ENCODE measurements at regions not wholly inside any gene's neighbourhood (a gene's known extent, or its start where the extent isn't known, plus 50 kb on each side); places are given as distances from the start of the nearest gene placed in this dataset.
"Not testable (repeated sequence)": the region's sequence is repeated elsewhere in the genome, so short reads cannot be mapped to it uniquely, and the experiment has no call there.

DNA sequence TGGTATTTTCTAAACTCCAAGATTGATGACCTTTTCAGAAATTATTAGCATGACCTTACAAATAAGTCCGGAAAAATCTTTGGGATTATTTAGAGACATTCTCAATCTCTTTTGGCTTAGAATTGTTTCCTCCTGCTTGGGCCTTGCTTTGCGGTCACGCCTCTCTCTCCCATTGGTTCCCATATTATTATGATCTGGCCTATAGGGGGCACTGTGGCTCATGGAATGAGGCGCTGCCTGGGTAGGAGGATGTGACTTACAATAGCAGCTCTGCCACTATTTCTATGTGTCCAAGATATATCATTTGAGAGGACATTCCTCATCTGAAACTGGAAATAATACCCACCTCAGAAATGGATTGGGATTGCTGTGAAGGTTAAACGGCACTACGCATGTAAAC lies 464.9 kb downstream of the MFSD1 start:
- H3K9me3 Mint-ChIP-seq: no peaks in the 10 kb centered on the region
- no peaks in the 10 kb centered on the region for H3K27me3 Mint-ChIP-seq (ENCODE audit: low read depth)
- H3K27ac Mint-ChIP-seq: no peak overlapping the region
- H3K4me1 Mint-ChIP-seq (ENCODE audit: low read depth): no peaks in the 10 kb centered on the region
- no peak overlapping the region for H3K4me3 Mint-ChIP-seq
- no peaks in the 10 kb centered on the region for H3K36me3 Mint-ChIP-seq (ENCODE audit: low read depth)

DNA sequence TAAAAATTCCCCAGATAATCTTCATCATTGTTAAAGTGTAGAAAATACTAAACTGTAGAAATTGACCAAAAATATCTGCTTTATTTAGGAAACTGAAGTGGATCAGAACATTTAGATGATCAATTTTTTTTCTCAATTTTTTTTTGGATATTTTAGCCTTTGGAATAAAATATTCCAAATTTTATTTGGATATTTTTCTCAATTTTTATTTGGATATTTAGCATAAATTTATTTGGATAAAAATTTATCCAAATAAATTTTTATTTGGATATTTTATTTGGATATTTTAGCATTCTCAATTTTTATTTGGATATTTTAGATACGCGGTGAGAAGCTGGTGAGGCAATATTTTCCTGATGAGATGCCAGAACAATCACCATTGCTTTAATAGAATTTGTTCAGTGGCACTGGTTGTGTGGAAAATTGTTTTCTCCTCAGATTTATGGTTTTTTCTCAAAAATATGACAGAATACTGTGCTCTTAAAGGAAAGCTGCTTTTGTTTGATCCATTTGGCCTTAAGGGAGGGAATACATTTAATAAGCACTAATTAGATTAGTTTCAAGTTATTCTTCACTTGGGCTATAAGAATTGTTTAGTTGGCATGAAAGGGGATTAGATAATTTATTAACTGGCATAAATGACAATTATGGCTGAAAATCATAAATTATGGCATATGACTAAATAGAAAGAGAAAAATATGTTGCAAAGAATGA lies 470.1 kb downstream of the MFSD1 start:
- H3K36me3 Mint-ChIP-seq (ENCODE audit: low read depth): no peaks in the 10 kb centered on the region
- no peaks in the 10 kb centered on the region for H3K27me3 Mint-ChIP-seq (ENCODE audit: low read depth)
- no peaks in the 10 kb centered on the region for H3K9me3 Mint-ChIP-seq
- no peak overlapping the region for H3K27ac Mint-ChIP-seq
- H3K4me3 Mint-ChIP-seq: no peak overlapping the region
- H3K4me1 Mint-ChIP-seq (ENCODE audit: low read depth): no peaks in the 10 kb centered on the region

DNA sequence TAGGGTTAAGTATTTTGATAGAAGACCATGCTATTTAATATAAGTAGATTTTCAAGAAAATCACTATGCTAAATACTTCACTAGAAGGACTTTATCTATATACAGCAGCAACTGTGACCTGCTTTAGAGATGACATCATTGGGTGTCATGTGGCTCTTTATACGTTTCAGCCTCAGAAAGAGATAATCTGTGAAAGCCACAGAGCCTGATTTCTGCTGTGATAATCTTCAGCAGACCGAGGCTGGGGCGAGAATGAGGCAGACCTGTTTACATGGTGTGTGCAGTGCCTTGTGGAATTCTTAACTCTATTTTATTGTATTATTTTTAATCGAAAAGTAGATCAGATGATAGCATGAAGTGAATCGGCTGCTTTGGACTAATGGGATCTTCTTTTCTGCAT lies 471.2 kb downstream of the MFSD1 start:
- no peaks in the 10 kb centered on the region for H3K9me3 Mint-ChIP-seq
- H3K4me1 Mint-ChIP-seq (ENCODE audit: low read depth): no peaks in the 10 kb centered on the region
- no peak overlapping the region for H3K4me3 Mint-ChIP-seq
- no peak overlapping the region for H3K27ac Mint-ChIP-seq
- no peaks in the 10 kb centered on the region for H3K27me3 Mint-ChIP-seq (ENCODE audit: low read depth)
- H3K36me3 Mint-ChIP-seq (ENCODE audit: low read depth): no peaks in the 10 kb centered on the region

- H3K9me3 Mint-ChIP-seq: no peaks in the 10 kb centered on the region
- H3K27me3 Mint-ChIP-seq (ENCODE audit: low read depth): no peaks in the 10 kb centered on the region
- H3K4me3 Mint-ChIP-seq: no peak overlapping the region
- no peaks in the 10 kb centered on the region for H3K36me3 Mint-ChIP-seq (ENCODE audit: low read depth)
- H3K4me1 Mint-ChIP-seq (ENCODE audit: low read depth): no peaks in the 10 kb centered on the region
- H3K27ac Mint-ChIP-seq: no peak overlapping the region
Observed at GRCh38 chr3:159273608-159274007, 471.8 kb downstream of the MFSD1 start.

GRCh38 chr3:159275741-159276140 lies 473.9 kb downstream of the MFSD1 start:
- Mint-ChIP-seq H3K4me3 (no peak overlapping the region), H3K36me3 (ENCODE audit: low read depth) (no peaks in the 10 kb centered on the region), H3K9me3 (no peaks in the 10 kb centered on the region), H3K27me3 (ENCODE audit: low read depth) (no peaks in the 10 kb centered on the region), H3K27ac (no peak overlapping the region), H3K4me1 (ENCODE audit: low read depth) (no peaks in the 10 kb centered on the region)

DNA sequence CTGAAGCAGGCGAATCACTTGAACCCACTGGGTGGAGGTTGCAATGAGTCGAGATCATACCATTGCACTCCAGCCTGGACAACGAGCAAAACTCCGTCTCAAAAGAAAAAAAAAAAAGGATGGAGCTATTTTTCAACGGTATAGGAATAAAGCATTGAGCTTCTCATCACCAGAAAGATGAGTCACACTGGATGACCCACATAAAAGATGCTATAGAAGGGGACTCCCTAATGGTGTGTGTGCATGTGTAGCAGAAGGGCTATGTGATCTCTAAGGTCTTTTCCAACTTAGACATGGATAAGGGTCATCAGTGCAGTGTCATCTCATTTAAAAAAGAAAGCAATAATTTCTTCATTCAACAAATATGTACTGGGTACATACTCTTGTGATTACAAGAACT lies 476.0 kb downstream of the MFSD1 start:
- H3K27ac Mint-ChIP-seq: no peak overlapping the region
- H3K36me3 Mint-ChIP-seq (ENCODE audit: low read depth): no peaks in the 10 kb centered on the region
- no peaks in the 10 kb centered on the region for H3K4me1 Mint-ChIP-seq (ENCODE audit: low read depth)
- H3K27me3 Mint-ChIP-seq (ENCODE audit: low read depth): no peaks in the 10 kb centered on the region
- no peaks in the 10 kb centered on the region for H3K9me3 Mint-ChIP-seq
- no peak overlapping the region for H3K4me3 Mint-ChIP-seq

DNA sequence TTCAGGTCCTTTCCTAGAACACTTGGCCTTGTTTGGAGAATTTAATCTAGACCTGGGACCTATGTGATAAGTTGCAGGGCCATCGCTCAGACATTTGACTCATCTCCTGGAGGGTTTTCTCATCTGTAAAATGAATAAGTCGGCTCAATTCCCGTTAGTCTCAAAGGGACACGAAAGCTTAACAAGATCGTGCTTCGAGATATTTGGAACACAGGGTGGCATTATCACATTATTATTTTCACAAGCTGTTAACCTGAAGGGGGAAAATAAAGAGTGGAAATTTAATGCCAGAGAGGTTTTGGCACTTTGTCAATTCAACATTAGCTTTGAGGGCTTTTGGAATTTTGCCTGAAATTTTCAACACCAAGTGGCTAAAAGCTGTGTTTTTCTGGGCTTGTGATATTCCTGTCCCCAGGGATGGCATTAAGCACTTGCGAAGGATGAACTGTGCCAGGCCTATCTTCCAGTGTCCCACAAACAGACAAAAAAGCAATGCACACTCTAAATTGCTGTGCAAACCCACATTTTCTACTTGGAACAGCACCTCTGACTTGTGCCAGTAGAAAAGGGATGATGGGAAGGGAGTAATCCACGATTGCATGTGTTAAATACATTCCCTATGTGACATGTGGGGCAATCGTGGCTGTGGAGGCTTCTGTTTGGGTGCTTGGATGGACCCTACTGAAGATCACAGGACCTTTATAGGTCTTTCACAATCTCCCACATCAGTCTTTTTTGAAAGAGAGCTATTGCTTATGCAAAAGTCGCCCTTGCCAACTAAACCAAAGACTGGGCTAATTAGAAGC lies 478.7 kb downstream of the MFSD1 start:
- no peak overlapping the region for H3K27ac Mint-ChIP-seq

DNA sequence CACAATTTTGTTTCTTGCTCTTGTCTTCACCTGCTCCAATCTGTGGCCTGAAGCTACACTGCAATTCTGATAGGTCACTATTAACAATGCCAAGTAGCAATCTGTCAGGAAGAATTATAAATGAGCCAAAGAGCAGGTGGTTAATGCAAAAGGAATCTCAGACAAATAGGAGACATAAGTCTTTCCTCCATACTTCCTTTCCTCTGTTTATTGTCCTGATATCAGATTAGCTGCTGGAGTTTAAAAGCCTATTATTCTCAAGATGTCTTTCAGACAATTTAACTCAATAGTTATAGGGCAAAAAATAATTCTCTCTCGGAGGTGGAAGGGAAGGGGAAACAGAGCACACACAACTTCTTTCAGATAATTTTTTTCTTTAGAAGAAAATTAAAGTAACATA lies 491.6 kb downstream of the MFSD1 start:
- Mint-ChIP-seq H3K9me3 (no peaks in the 10 kb centered on the region), H3K36me3 (ENCODE audit: low read depth) (no peaks in the 10 kb centered on the region), H3K4me1 (ENCODE audit: low read depth) (no peaks in the 10 kb centered on the region), H3K4me3 (no peak overlapping the region), H3K27ac (no peak overlapping the region), H3K27me3 (ENCODE audit: low read depth) (no peaks in the 10 kb centered on the region)

More for the DNA sequence above, 478.7 kb downstream of the MFSD1 start:
- no peaks in the 10 kb centered on the region for H3K27me3 Mint-ChIP-seq (ENCODE audit: low read depth)
- no peaks in the 10 kb centered on the region for H3K9me3 Mint-ChIP-seq
- H3K4me3 Mint-ChIP-seq: no peak overlapping the region
- H3K36me3 Mint-ChIP-seq (ENCODE audit: low read depth): no peaks in the 10 kb centered on the region
- no peaks in the 10 kb centered on the region for H3K4me1 Mint-ChIP-seq (ENCODE audit: low read depth)

DNA sequence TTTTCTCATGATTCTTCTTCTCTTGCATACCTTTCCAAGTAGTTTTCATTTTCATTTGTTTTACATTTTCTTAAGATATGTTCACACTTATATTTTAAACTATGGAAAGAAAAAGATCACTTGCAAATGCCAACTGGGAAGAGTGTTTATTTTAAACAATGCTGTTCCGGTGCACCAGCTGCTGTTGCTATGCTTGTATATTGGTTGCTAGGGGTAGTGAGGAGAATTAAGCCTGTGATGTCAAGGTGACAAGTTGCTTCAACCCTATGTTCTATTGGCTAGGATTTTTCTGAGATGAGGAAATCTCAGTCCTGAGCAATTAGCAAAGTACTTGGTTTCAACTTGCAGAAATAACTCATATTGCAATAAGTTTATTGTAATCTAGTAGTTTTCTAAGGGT lies 500.1 kb downstream of the MFSD1 start:
- H3K4me1 Mint-ChIP-seq (ENCODE audit: low read depth): no peaks in the 10 kb centered on the region

DNA sequence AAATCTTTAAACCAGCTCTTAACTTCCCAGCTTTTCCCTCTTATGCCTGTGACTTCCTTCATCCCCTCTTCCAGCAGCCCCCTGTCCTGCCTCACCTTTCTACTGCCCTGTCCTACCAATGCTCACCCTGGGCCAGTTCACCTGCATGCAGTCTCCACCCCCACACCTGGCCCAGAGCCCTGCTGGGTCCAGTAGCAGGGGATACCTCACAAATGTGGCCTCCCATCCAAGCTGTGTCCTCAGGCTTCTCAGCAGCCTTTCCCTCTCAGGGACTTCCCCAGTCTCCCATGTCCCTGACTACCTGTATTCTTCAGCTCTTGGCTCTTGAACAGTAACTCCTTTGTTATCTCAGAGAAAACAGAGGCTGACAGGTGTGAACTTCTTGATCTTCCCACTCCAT lies 503.2 kb downstream of the MFSD1 start:
- Mint-ChIP-seq H3K27me3 (ENCODE audit: low read depth) (no peaks in the 10 kb centered on the region), H3K36me3 (ENCODE audit: low read depth) (no peaks in the 10 kb centered on the region), H3K9me3 (no peaks in the 10 kb centered on the region), H3K4me1 (ENCODE audit: low read depth) (no peaks in the 10 kb centered on the region), H3K27ac (no peak overlapping the region), H3K4me3 (no peak overlapping the region)

More for the DNA sequence above, 500.1 kb downstream of the MFSD1 start:
- H3K9me3 Mint-ChIP-seq: no peaks in the 10 kb centered on the region
- H3K36me3 Mint-ChIP-seq (ENCODE audit: low read depth): no peaks in the 10 kb centered on the region
- H3K27me3 Mint-ChIP-seq (ENCODE audit: low read depth): no peaks in the 10 kb centered on the region
- H3K27ac Mint-ChIP-seq: no peak overlapping the region
- H3K4me3 Mint-ChIP-seq: no peak overlapping the region

GRCh38 chr3:159316706-159317105 lies 514.9 kb downstream of the MFSD1 start:
- H3K36me3 Mint-ChIP-seq (ENCODE audit: low read depth); H3K4me1 Mint-ChIP-seq (ENCODE audit: low read depth); H3K27me3 Mint-ChIP-seq (ENCODE audit: low read depth); H3K4me3 Mint-ChIP-seq; H3K27ac Mint-ChIP-seq; H3K9me3 Mint-ChIP-seq: not testable (repeated sequence)

DNA sequence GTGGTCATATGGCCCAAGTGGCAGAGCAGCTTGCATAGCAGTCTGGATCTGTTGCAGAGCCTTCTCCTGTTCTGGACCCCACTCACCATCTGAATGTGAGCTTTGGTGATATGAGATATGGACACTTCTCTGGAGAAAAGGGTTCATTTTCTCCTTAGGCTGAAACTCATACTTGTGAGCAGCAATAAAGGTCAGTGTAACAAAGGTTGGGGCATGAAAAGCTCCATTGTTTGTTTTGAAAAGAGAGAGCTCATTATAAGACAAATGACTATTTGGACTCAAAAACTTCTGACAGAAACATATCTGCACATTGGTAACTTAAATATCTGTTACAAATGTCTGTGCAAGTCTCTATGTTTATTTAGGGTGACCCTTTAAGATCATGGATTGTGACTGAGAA lies 517.3 kb downstream of the MFSD1 start:
- Mint-ChIP-seq H3K27ac (no peak overlapping the region), H3K9me3 (peaks cover 4% of the 10 kb centered on the region), H3K4me1 (ENCODE audit: low read depth) (no peaks in the 10 kb centered on the region), H3K36me3 (ENCODE audit: low read depth) (no peaks in the 10 kb centered on the region), H3K27me3 (ENCODE audit: low read depth) (no peaks in the 10 kb centered on the region), H3K4me3 (no peak overlapping the region)

DNA sequence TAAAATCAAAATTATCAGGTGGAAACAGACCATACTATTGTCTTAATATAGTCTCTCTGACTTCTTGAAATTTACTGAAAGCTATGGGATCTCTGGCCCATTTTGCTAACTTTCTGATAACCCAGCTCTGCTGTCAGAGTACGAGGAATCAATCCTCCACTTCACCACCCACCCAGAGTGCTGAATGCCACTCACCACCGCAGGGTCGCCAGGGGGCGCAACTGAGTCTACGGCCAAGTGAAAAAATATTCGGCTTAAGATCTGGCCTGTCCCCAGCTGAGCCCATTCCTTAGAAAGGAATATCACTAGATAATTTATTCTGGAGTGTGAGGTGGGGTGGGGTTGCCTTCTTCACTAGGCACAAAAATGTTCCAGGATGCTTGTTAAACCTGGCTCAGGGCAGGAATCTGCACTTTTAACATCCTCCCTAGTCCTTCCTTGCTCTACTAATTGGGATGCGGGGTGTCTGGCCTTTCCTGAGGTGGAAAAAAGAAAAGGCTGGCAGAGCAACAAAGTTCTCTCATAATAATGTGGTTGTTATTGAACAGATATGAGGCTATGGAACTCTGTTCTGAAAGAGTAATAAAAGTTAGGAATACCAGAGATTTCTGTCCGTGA lies 520.6 kb downstream of the MFSD1 start:
- no peaks in the 10 kb centered on the region for H3K9me3 Mint-ChIP-seq
- no peak overlapping the region for H3K27ac Mint-ChIP-seq
- no peak overlapping the region for H3K4me3 Mint-ChIP-seq
- H3K4me1 Mint-ChIP-seq (ENCODE audit: low read depth): no peaks in the 10 kb centered on the region
- no peaks in the 10 kb centered on the region for H3K36me3 Mint-ChIP-seq (ENCODE audit: low read depth)
- no peaks in the 10 kb centered on the region for H3K27me3 Mint-ChIP-seq (ENCODE audit: low read depth)

DNA sequence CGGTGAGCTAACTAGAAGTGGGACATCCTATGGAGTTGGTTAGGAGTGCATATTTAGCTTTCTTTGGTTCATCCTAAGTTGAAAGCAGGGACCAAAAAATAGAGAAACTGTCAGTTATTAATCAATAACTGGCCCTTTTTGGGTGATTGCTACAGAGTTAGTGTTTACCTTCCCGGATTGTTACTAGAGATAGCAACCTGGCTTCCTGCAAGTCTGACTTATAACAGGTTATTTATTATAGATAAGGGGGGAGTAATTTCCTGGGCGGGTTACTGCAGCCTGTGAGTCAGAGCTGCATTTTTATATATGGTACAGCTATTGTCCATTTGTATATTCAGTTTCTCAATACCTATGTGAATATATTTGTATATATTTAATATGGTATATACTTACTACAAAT lies 522.0 kb downstream of the MFSD1 start:
- no peak overlapping the region for H3K27ac Mint-ChIP-seq
- H3K27me3 Mint-ChIP-seq (ENCODE audit: low read depth): no peaks in the 10 kb centered on the region
- no peaks in the 10 kb centered on the region for H3K9me3 Mint-ChIP-seq
- no peak overlapping the region for H3K4me3 Mint-ChIP-seq
- no peaks in the 10 kb centered on the region for H3K4me1 Mint-ChIP-seq (ENCODE audit: low read depth)
- H3K36me3 Mint-ChIP-seq (ENCODE audit: low read depth): no peaks in the 10 kb centered on the region

DNA sequence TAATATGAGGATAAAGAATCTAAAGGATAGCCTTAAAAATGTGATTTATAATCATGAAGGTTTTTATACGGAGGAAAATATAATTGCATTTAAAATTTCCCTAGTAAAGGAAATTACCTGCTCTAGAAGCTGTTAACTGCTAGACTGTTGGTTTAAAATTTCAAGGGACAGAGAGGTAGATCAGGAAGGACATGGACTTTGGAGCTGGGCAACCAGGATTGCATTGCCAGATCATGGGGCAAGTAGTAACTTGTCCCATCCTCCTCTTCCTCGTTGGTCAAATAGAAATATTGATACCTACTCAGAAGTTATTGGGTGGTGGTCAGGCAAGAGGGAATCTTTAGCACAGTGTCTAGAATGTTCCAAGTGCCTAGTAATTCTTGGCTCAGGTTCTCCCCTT lies 525.1 kb downstream of the MFSD1 start:
- Mint-ChIP-seq H3K36me3 (ENCODE audit: low read depth) (no peaks in the 10 kb centered on the region), H3K27ac (no peak overlapping the region), H3K9me3 (no peaks in the 10 kb centered on the region), H3K4me1 (ENCODE audit: low read depth) (no peaks in the 10 kb centered on the region), H3K4me3 (no peak overlapping the region), H3K27me3 (ENCODE audit: low read depth) (no peaks in the 10 kb centered on the region)

Measured in T-helper 1 cell treated with Interleukin-12 subunit alpha and Interleukin-12 subunit beta and Interleukin-4 antibody, amounts not matched to agents 30 μg/mL and 1 μg/mL, for 36 hours (primary cell).